ENCODE measurements at regions not wholly inside any gene's neighbourhood (a gene's known extent, or its start where the extent isn't known, plus 50 kb on each side); places are given as distances from the start of the nearest gene placed in this dataset.

- TF ChIP-seq CTCF (IDR thresholded peaks at IDR 0.05; ENCODE audit: low read length) (no peak), EZH2 (optimal IDR thresholded peaks at IDR 0.05; ENCODE audit: low read depth, low read length) (no peak)
These were observed 891.7 kb downstream of the C6orf118 start for GRCh38 chr6:164417537-164418261.

Measured in MM.1S (cell line).